Neuron (in vitro differentiated cells): ENCODE measurements at regions not wholly inside any gene's neighbourhood (a gene's known extent, or its start where the extent isn't known, plus 50 kb on each side); places are given as distances from the start of the nearest gene placed in this dataset.

Experiments used
- H2AFZ ChIP-seq: one replicate; pipeline ENCODE4 v1.6.1; 2013; ENCODE audit warnings: low read depth, mild to moderate bottlenecking, inconsistent platforms, low read length, moderate library complexity
- H3K27me3 ChIP-seq: one replicate; pipeline ENCODE4 v1.6.1; 2013; ENCODE audit warnings: low read length; ENCODE audit not compliant: insufficient read depth
- H3K36me3 ChIP-seq: one replicate; pipeline ENCODE4 v1.6.1; 2013; ENCODE audit warnings: low read length; ENCODE audit not compliant: insufficient read depth
- H3K4me1 ChIP-seq: one replicate; pipeline ENCODE4 v1.6.1; 2013; ENCODE audit warnings: low read length; ENCODE audit not compliant: insufficient read depth
- H3K4me3 ChIP-seq: 2 replicates; pipeline ENCODE4 v1.5.1; 2013; ENCODE audit warnings: mild to moderate bottlenecking, low read length, moderate library complexity
- H3K9me3 ChIP-seq: one replicate; pipeline ENCODE4 v1.6.1; 2013; ENCODE audit warnings: low read length

GRCh38 chr4:81965454-81965853, 408.3 kb downstream of the HNRNPD start:
- H3K27me3 ChIP-seq: no peaks in the 10 kb centered on the region
- no peak overlapping the region for H3K4me3 ChIP-seq
- no peaks in the 10 kb centered on the region for H3K36me3 ChIP-seq
- no peak overlapping the region for H2AFZ ChIP-seq
- H3K4me1 ChIP-seq: no peaks in the 10 kb centered on the region
- no peaks in the 10 kb centered on the region for H3K9me3 ChIP-seq

GRCh38 chr4:81963763-81964020, 410.1 kb downstream of the HNRNPD start:
- Histone ChIP-seq H3K4me3 (no peak overlapping the region), H2AFZ (no peak overlapping the region), H3K9me3 (no peaks in the 10 kb centered on the region), H3K27me3 (no peaks in the 10 kb centered on the region), H3K4me1 (no peaks in the 10 kb centered on the region), H3K36me3 (no peaks in the 10 kb centered on the region)

DNA sequence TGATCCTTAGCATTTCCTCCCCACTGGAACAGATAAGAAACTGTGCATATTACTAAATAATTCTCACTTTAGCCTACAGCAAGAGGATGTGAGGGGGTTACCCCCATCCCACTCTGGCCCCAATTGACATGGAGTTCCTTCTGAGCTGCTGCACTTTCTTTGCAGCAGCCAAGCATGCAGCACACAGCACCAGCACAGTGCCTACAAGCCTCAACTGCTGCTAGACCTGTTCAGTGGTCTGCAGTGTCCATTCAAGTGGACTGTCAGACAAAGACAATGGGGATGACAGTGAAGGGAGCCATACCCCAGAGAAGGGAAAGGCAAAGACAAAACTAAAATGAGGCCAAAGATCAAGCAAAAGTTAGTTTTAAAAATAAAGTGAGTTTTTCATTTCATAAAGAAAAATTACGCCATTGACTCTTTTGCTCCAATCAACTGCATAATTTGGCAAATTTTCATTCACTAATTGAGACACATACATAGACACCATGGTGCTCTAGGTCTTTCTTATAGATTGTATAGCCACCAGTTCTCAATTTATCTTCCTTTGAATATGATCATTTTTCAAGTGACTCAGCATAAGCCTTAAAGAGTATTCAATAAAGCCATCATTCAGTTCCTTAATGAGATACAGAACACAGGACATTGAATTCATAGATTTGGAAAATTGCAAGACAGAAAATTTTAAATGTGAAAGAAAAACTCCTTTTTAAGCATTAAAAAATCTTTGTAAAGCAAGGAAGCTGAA, 410.6 kb downstream of the HNRNPD start:
- Histone ChIP-seq H3K4me1 (no peaks in the 10 kb centered on the region), H3K4me3 (no peak overlapping the region), H3K27me3 (no peaks in the 10 kb centered on the region), H3K36me3 (no peaks in the 10 kb centered on the region), H2AFZ (no peak overlapping the region), H3K9me3 (no peaks in the 10 kb centered on the region)

- H3K4me1 ChIP-seq: no peaks in the 10 kb centered on the region
- H3K36me3 ChIP-seq: no peaks in the 10 kb centered on the region
- H3K27me3 ChIP-seq: no peaks in the 10 kb centered on the region
- no peaks in the 10 kb centered on the region for H3K9me3 ChIP-seq
- H3K4me3 ChIP-seq: no peak overlapping the region
- no peak overlapping the region for H2AFZ ChIP-seq
These were observed 412.8 kb downstream of the HNRNPD start for GRCh38 chr4:81960961-81961360.

GRCh38 chr4:81954271-81954670, 419.5 kb downstream of the HNRNPD start:
- no peaks in the 10 kb centered on the region for H3K27me3 ChIP-seq
- H3K4me3 ChIP-seq: no peak overlapping the region
- H3K9me3 ChIP-seq: no peaks in the 10 kb centered on the region
- no peaks in the 10 kb centered on the region for H3K4me1 ChIP-seq
- no peak overlapping the region for H2AFZ ChIP-seq
- H3K36me3 ChIP-seq: no peaks in the 10 kb centered on the region

DNA sequence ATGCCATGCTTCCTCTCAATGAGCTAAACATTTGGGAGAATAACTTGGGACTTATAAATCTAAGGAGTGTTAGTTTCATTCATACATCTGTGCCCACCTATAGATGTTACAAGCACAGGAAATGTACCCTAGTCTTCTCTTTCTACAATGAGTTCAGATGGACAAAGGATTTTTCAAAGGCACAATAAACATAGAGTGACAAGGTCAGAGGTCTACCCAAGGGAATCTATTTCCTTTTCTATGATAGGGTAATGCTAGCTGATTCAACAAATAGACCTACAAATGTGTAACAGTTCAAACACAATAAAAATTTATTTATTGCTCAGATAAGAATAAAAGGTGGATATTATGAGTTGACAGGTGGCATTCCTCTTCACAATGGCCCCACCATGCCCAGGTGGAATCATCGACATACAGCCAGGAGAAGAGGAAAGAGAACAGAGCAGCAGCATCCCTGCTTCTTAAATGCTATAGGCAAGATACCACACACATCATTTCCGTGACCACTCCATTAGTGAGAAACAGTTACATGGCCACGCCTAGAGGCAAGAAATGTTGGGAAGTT, 421.8 kb downstream of the HNRNPD start:
- Histone ChIP-seq H2AFZ (no peak overlapping the region), H3K36me3 (no peaks in the 10 kb centered on the region), H3K4me3 (no peak overlapping the region), H3K27me3 (no peaks in the 10 kb centered on the region), H3K9me3 (no peaks in the 10 kb centered on the region), H3K4me1 (no peaks in the 10 kb centered on the region)

GRCh38 chr4:81946996-81947395, 426.8 kb downstream of the HNRNPD start:
- Histone ChIP-seq H3K4me1 (no peaks in the 10 kb centered on the region), H3K27me3 (no peaks in the 10 kb centered on the region), H3K9me3 (no peaks in the 10 kb centered on the region), H2AFZ (no peak overlapping the region), H3K4me3 (no peak overlapping the region), H3K36me3 (no peaks in the 10 kb centered on the region)

GRCh38 chr4:81930506-81931238, 443.1 kb downstream of the HNRNPD start:
- Histone ChIP-seq H3K4me3 (no peak overlapping the region), H2AFZ (no peak overlapping the region), H3K36me3 (no peaks in the 10 kb centered on the region), H3K4me1 (no peaks in the 10 kb centered on the region), H3K27me3 (no peaks in the 10 kb centered on the region), H3K9me3 (no peaks in the 10 kb centered on the region)

GRCh38 chr4:81923140-81923539, 450.7 kb downstream of the HNRNPD start:
- H3K9me3 ChIP-seq: no peaks in the 10 kb centered on the region
- no peaks in the 10 kb centered on the region for H3K36me3 ChIP-seq
- no peak overlapping the region for H3K4me3 ChIP-seq
- no peak overlapping the region for H2AFZ ChIP-seq
- H3K4me1 ChIP-seq: no peaks in the 10 kb centered on the region
- H3K27me3 ChIP-seq: no peaks in the 10 kb centered on the region

GRCh38 chr4:81922313-81922712, 450.6 kb upstream of the RASGEF1B start:
- Histone ChIP-seq H3K27me3 (no peaks in the 10 kb centered on the region), H3K9me3 (no peaks in the 10 kb centered on the region)

DNA sequence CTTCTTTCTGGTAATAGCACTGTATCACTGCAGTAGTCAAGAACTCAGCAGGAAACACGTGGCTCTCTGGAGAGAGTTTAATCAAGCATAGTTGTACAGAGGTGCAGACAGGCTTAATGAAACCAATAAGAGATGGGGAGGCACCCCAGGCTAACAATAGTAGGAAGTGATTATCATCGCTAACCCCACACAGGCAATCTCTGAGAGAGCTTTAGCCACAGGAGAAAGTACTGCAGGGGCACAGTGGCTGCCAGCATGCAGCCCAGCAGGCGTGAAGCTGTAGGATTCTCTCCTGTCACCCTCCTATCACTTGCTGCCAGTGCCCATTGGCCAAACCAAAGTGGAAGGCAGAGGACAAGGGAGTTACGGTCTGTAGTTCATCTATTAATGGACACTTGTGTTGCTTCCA, 450.0 kb upstream of the RASGEF1B start:
- Histone ChIP-seq H2AFZ (no peak overlapping the region), H3K36me3 (no peaks in the 10 kb centered on the region), H3K4me1 (no peaks in the 10 kb centered on the region), H3K4me3 (no peak overlapping the region), H3K9me3 (no peaks in the 10 kb centered on the region), H3K27me3 (no peaks in the 10 kb centered on the region)

More at GRCh38 chr4:81922313-81922712, 450.6 kb upstream of the RASGEF1B start:
- no peak overlapping the region for H3K4me3 ChIP-seq
- no peaks in the 10 kb centered on the region for H3K36me3 ChIP-seq
- no peaks in the 10 kb centered on the region for H3K4me1 ChIP-seq
- H2AFZ ChIP-seq: no peak overlapping the region

DNA sequence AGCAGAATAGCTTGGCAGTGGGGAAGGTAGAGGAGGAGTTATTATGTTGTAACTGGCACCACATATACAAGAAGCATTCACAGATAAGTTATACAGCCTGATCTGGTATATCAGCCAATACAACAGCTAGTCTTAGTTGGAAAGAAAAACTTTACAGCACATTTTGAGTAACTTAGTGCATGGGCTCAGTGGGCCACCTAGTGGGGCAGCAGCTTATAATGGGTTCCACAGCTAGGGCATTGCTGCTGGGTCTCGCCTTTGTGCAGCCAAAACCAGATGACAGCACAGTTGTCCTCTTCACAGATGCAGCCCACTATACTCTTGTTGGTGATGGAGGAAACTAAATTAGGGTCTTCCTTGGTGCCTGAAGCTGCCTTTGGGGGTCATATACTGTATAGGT, 448.1 kb upstream of the RASGEF1B start:
- Histone ChIP-seq H3K4me1 (no peaks in the 10 kb centered on the region), H3K27me3 (no peaks in the 10 kb centered on the region), H2AFZ (no peak overlapping the region), H3K9me3 (no peaks in the 10 kb centered on the region), H3K36me3 (no peaks in the 10 kb centered on the region), H3K4me3 (no peak overlapping the region)

- H3K4me1 ChIP-seq: no peaks in the 10 kb centered on the region
- H3K9me3 ChIP-seq: no peaks in the 10 kb centered on the region
- H3K27me3 ChIP-seq: no peaks in the 10 kb centered on the region
- no peak overlapping the region for H3K4me3 ChIP-seq
- H3K36me3 ChIP-seq: no peaks in the 10 kb centered on the region
- no peak overlapping the region for H2AFZ ChIP-seq
These were observed 447.5 kb upstream of the RASGEF1B start for GRCh38 chr4:81919223-81919622.
